ENCODE measurements at regions not wholly inside any gene's neighbourhood (a gene's known extent, or its start where the extent isn't known, plus 50 kb on each side); places are given as distances from the start of the nearest gene placed in this dataset.
A peak's percentile ranks its signal among the peaks of the same experiment; 100 is the strongest.

- H3K9me3 Mint-ChIP-seq (ENCODE audit: unreplicated experiment): peaks cover 7% of the 10 kb centered on the region
- no peaks in the 10 kb centered on the region for H3K27me3 Mint-ChIP-seq (ENCODE audit: unreplicated experiment)
- TF ChIP-seq CTCF (IDR thresholded peaks at IDR 0.05): no peak
- no peak overlapping the region for H3K27ac Mint-ChIP-seq (ENCODE audit: unreplicated experiment)
- no peaks in the 10 kb centered on the region for H3K36me3 Mint-ChIP-seq (ENCODE audit: unreplicated experiment)
- H3K4me1 Mint-ChIP-seq (ENCODE audit: unreplicated experiment): peaks cover 44% of the 10 kb centered on the region
- no peak for DNase-seq (ENCODE audit: extremely low spot score, unreplicated experiment)
- H3K4me3 Mint-ChIP-seq (ENCODE audit: unreplicated experiment): no peak overlapping the region
Measured at GRCh38 chr6:22910370-22910769, 341.0 kb downstream of the HDGFL1 start.

- no peak for DNase-seq (ENCODE audit: extremely low spot score, unreplicated experiment)
- peaks cover 35% of the 10 kb centered on the region for H3K4me1 Mint-ChIP-seq (ENCODE audit: unreplicated experiment)
- peak overlapping the region; percentile 15 for H3K27ac Mint-ChIP-seq (ENCODE audit: unreplicated experiment)
- no peak for TF ChIP-seq CTCF (IDR thresholded peaks at IDR 0.05)
- H3K27me3 Mint-ChIP-seq (ENCODE audit: unreplicated experiment): no peaks in the 10 kb centered on the region
- H3K9me3 Mint-ChIP-seq (ENCODE audit: unreplicated experiment): peaks cover 7% of the 10 kb centered on the region
- no peaks in the 10 kb centered on the region for H3K36me3 Mint-ChIP-seq (ENCODE audit: unreplicated experiment)
- H3K4me3 Mint-ChIP-seq (ENCODE audit: unreplicated experiment): no peak overlapping the region
Measured at GRCh38 chr6:22913612-22914011, 344.2 kb downstream of the HDGFL1 start.

- H3K4me1 Mint-ChIP-seq (ENCODE audit: unreplicated experiment): peaks cover 22% of the 10 kb centered on the region
- TF ChIP-seq CTCF (IDR thresholded peaks at IDR 0.05): no peak
- no peaks in the 10 kb centered on the region for H3K27me3 Mint-ChIP-seq (ENCODE audit: unreplicated experiment)
- no peak for DNase-seq (ENCODE audit: extremely low spot score, unreplicated experiment)
- peaks cover 5% of the 10 kb centered on the region for H3K9me3 Mint-ChIP-seq (ENCODE audit: unreplicated experiment)
- H3K4me3 Mint-ChIP-seq (ENCODE audit: unreplicated experiment): no peak overlapping the region
- no peak overlapping the region for H3K27ac Mint-ChIP-seq (ENCODE audit: unreplicated experiment)
- H3K36me3 Mint-ChIP-seq (ENCODE audit: unreplicated experiment): no peaks in the 10 kb centered on the region
Measured at GRCh38 chr6:22917344-22917743, 348.0 kb downstream of the HDGFL1 start.

GRCh38 chr6:22921828-22922227, 352.5 kb downstream of the HDGFL1 start:
- TF ChIP-seq CTCF (IDR thresholded peaks at IDR 0.05): no peak
- Mint-ChIP-seq H3K4me3 (ENCODE audit: unreplicated experiment) (no peak overlapping the region), H3K27ac (ENCODE audit: unreplicated experiment) (no peak overlapping the region), H3K4me1 (ENCODE audit: unreplicated experiment) (peaks cover 20% of the 10 kb centered on the region), H3K36me3 (ENCODE audit: unreplicated experiment) (no peaks in the 10 kb centered on the region), H3K9me3 (ENCODE audit: unreplicated experiment) (peaks cover 5% of the 10 kb centered on the region), H3K27me3 (ENCODE audit: unreplicated experiment) (no peaks in the 10 kb centered on the region)
- no peak for DNase-seq (ENCODE audit: extremely low spot score, unreplicated experiment)

GRCh38 chr6:22925304-22925835, 356.0 kb downstream of the HDGFL1 start:
- Mint-ChIP-seq H3K36me3 (ENCODE audit: unreplicated experiment) (no peaks in the 10 kb centered on the region), H3K4me1 (ENCODE audit: unreplicated experiment) (peaks cover 27% of the 10 kb centered on the region), H3K4me3 (ENCODE audit: unreplicated experiment) (no peak overlapping the region), H3K27ac (ENCODE audit: unreplicated experiment) (no peak overlapping the region), H3K9me3 (ENCODE audit: unreplicated experiment) (no peaks in the 10 kb centered on the region), H3K27me3 (ENCODE audit: unreplicated experiment) (no peaks in the 10 kb centered on the region)
- no peak for TF ChIP-seq CTCF (IDR thresholded peaks at IDR 0.05)
- DNase-seq (ENCODE audit: extremely low spot score, unreplicated experiment): no peak

Data from osteocyte (in vitro differentiated cells).